ENCODE measurements at regions not wholly inside any gene's neighbourhood (a gene's known extent, or its start where the extent isn't known, plus 50 kb on each side); places are given as distances from the start of the nearest gene placed in this dataset.

DNA sequence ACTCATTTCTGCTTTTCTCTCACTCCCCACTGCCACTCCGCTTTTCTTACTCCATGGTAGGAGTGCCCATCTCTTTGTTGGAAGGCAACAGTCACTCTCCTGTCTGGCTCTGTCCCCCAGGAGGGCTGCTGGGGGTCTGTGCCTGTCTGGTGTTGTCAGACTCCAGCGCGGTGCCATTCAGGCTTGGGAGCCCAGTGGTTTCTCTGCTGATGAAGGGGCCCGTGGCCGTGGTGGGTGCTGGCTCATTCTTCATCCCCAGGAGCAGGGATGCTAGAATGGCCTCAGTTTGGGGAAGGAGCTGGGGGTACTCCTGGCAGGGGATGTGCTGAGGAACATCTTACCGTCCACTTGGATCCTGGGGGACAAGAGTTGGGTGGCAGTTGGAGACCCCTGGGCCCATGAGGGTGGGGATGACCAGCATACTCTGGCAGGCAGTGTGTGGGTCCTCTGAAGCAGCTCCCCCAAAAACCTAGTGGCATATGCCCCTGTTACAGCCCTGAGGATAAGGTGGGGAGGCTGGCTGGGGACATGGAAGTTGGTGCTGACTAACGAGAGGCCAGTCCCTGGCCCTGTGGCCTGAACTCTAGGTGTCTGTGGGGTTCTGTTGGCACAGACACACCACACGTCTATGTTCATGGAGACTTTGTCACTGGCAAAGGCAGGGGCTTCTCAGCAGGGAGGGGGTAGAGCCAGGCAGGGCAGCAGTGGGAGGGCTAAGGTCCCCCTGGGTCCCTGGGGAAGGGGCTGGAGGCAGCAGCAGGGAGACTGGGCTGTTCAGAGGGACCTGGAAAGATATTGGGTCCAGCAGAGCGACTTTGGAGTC lies 102.8 kb upstream of the RET start:
- no peak for DNase-seq

- DNase-seq = no peak
These were observed 102.2 kb upstream of the RET start for GRCh38 chr10:42974693-42975002.

DNA sequence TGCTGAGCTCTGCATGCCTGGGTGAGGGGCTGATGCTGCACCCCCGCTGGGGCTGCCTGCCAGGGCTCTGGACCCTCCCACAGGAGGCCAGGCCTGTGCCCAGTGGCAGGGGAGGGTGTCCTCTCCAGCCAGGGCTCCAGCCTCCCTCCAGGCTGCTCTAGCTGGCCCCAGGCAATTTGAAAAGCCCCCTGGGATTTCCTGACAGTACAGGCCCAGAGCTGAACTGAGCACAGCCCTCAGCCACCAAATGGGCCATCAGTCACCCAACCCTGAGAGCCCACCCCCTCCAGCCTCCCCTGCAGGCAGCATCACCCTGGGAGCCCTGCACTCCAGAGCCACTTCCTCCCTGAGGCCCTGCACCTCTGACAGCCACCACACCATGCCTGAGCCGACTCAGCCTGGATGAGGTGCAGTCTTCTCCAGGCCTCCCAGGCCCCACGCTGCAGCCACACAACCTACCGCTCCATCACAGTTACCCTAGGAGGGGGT lies 101.8 kb upstream of the RET start:
- DNase-seq = no peak

DNA sequence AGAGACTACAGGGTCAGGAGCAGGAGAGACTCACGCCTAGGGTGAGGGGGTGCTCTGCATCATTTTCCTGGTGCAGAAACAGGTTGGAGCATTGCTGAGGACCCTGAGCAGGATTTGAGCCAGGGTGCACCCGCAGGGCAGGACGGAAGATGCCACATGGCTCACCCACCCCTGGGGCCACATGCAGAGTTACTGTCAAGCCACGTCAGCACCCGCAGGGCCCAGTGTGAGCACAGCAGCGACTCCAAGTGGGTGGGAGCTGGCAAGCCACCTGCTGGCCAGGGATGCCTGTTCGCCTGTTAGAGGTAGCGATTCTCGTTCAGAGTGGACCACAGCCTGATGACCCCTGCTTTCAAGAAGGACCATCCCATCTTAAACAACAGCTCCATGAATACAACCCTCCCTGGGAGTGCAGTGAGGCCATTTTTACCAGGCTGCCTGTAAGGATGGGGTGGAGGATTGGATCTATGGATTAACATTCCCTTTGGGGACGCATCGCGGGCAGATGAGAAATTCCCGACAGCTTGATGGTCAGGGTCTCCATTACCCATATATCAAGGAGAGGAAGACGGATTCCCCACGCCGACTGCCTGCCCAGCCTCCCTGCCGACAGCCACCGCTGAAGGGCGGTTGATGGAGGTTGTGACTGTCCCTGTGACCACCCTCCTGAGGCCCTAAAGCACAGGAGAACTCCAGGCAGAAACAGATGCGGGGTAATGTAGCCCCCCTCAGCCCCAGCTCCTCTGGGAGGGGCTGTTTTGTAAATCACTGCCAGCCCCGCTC lies 101.1 kb upstream of the RET start:
- DNase-seq = no peak

- no peak for DNase-seq
These were observed 100.4 kb upstream of the RET start for GRCh38 chr10:42976351-42977031.

DNA sequence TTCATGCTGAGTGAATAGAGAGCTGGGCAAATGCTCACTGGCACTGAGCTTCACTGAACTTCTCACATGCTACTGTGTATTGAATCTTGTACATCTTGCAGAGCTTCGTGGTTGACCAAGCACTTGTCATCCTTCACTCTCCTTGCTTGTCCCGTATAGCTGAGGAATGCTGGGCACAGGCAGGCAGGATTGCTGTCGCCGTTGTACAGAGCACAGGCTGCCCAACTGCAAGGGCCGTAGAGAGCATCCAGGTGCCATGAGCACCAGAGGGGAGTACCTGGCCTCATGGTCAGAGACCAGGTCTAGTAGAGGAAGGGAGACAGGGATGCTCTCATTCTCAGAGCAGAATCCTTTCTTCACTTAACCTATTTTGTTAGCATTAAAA lies 99.8 kb upstream of the RET start:
- no peak for DNase-seq

GRCh38 chr10:42979181-42979580 lies 97.7 kb upstream of the RET start:
- DNase-seq = no peak

DNA sequence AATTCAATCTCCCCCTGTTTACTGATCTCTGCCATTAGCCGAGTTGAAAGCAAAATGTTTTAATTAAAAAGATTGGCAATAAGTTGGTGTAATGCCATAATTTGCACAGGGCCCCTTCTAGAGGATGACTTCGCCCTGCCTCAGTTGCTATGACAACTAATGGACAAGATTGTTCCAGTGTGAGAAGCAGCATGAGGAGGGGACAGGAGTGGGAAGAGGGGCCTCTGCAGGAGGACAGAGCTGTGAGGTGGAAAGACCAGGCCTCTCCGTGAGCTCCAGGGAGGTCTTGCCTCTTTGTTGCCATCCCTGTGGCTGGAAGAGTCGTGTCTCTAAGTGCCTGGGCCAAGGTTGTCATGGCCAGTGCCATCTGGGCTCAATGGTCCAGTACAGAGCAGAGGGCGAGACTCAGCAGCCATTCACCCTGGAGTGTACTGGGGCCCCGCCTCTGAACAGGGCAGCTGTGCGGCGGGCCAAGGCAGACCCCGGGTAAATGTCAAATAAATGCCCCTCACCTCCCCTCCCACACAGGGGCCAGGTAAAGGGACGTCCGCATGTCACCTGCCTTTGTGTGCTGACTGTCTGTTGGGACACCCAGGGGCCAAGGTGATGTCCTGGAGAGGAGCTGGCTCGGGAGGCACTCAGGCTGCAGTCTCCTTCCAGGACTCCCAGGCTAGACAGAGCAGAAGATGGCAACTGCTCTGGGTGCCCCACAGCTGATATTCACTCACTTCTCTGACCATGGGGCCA lies 97.0 kb upstream of the RET start:
- DNase-seq = no peak

GRCh38 chr10:42980553-42981357 lies 96.1 kb upstream of the RET start:
- no peak for DNase-seq

DNA sequence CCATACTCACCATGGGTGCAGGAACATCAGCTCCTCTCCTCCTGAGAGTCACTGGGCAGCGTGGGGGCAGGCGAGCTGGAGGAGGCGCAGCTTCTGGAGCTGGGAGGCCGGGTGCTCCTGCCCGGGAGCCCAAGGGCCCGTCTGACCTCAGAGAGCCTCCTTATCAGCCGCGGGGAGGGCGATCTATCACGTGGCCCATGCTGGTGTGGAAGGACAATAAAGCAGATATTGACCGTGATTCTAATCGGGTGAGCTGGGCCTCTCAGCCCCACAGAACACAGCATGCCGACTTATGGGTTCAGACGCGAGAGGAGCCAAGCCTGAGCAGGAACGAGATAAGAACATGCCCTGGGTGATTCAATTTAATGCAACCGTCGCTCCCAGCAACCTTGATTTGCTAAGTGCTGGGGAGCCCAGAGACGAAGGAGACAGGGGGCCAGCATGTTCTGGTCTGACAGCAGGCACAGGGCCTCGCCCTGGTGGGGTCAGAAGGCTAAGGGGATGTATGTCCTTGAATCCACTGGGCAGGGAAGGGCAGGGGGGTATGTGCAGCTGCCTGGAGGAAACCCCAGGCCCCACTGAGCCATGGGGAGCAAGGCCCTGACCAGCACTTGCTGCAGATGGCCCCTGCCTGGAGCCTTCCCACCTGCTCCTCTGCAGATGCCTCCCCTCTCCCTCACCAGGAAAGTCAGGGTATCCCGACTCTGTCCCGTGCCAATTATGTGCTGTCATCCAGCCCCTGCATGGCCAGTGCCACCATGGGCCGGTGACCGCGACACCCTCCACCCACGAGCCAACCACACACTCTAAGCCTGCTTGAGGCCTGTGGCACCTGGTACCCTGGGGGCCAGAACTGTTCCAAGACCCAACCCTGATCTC lies 95.3 kb upstream of the RET start:
- DNase-seq = no peak

DNA sequence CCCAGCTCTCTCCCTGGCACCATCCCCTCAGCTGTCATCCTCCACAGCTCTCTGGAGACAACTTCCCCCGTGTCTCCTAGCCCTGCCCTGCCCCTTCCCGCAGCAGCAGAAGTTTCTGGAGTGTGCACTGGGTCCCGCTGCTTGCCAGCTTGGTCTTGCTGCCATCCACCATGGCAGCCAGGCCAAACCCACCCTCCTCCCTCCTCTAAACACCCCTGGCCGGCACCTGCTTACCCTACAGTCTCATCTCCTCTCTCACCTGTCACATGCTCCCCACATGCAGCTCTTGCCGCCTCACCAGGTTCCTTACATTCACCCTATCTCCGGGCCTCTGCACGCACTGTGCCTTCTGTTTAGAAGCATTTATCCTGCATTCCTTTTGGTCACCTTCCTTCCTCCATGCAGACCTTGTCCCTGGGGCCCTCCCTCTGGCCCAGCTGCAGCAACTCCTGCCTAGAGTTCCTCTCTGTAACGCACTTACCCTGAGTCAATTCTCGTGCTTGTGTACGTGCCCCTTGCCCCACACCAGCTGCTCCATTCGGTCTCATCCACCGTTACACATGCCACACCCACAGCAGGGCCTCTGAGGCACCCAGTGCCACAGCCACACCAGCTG lies 93.9 kb upstream of the RET start:
- DNase-seq = no peak

GRCh38 chr10:42983591-42983990 lies 93.3 kb upstream of the RET start:
- DNase-seq = no peak

GRCh38 chr10:42984035-42984610 lies 92.7 kb upstream of the RET start:
- DNase-seq = no peak

GRCh38 chr10:42984761-42985325 lies 92.0 kb upstream of the RET start:
- DNase-seq = no peak

- no peak for DNase-seq
These were observed 91.2 kb upstream of the RET start for GRCh38 chr10:42985436-42986316.

GRCh38 chr10:42986633-42987032 lies 90.2 kb upstream of the RET start:
- DNase-seq = no peak

DNA sequence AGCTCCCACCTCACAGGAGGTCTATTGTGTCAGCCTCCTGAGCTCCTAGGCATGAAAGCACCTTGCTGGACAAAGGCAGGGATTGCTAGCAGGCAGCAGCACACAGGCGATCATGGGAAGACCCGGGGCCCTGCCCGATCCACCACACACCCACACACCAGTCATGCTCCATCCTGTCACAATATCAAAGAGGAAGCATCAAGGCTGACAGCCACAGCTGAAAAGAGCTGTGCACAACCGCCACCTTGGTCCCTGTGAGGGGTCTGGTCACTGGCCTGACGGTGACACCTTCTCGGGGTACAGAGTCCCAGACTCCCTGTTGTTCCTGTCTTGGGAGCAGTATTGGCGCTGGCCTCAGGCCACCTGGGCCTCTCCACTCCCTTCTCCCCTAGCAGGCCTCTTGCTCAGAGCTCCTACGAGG lies 89.7 kb upstream of the RET start:
- DNase-seq = no peak

GRCh38 chr10:42987575-42987974 lies 89.3 kb upstream of the RET start:
- DNase-seq = no peak

- no peak for DNase-seq
These were observed 88.8 kb upstream of the RET start for GRCh38 chr10:42988069-42988468.

All from fibroblast of skin of right biceps (primary cell).